Endothelial cell of umbilical vein (primary cell): ENCODE measurements at regions not wholly inside any gene's neighbourhood (a gene's known extent, or its start where the extent isn't known, plus 50 kb on each side); places are given as distances from the start of the nearest gene placed in this dataset.

Source experiments
- BruUV-seq: library from RNA; stranded (reverse); fragments of 400-500 nt; replicated peaks from 2 replicates; lab custom pipeline; 2021; lab: Mats Ljungman, UMichigan
- CTCF ChIA-PET: fragments of 300-600, 350-600 bp; sonication (Branson Sonifier 250); formaldehyde crosslinking; loops from one replicate; lab custom pipeline; 2021; ENCODE audit warnings: antibody characterized with exemption, inconsistent platforms; lab: Charles Lee
- POLR2A ChIA-PET: fragments of 300-600, 350-600 bp; sonication (Branson Sonifier 250); formaldehyde crosslinking; loops from one replicate; lab custom pipeline; 2021; ENCODE audit warnings: antibody characterized with exemption, inconsistent platforms; lab: Charles Lee
- DNase-seq: peaks from one replicate; pipeline ENCODE4 v3.0.0-alpha.2; 2011; ENCODE audit warnings: low read depth, low spot score
- FAIRE-seq: peaks from 2 replicates; lab custom pipeline; 2011; peaks lifted over from hg19 to GRCh38; lab: Jason Lieb, UNC
- H2AFZ ChIP-seq: 2 replicates; pipeline ENCODE4 v1.6.0; 2012; ENCODE audit warnings: low read depth, low read length, control low read depth, inconsistent platforms
- H3K27ac ChIP-seq: 2 replicates; pipeline ENCODE4 v1.5.1; 2011; ENCODE audit warnings: low read depth, mild to moderate bottlenecking, control low read depth, low read length, moderate library complexity; ENCODE audit not compliant: insufficient read depth
- H3K27me3 ChIP-seq, 2 experiments: 2 replicates each; pipeline versions ENCODE4 v1.6.0 to v1.6.1; 2011; ENCODE audit warnings: low read length in 2 of 2, mixed read lengths in 1 of 2; ENCODE audit not compliant: control insufficient read depth in 2 of 2, insufficient read depth in 2 of 2
- H3K36me3 ChIP-seq, 2 experiments: 2 replicates in 1 of 2; 3 replicates in 1 of 2; pipeline ENCODE4 v1.5.1; 2011; ENCODE audit warnings: low read length in 2 of 2, mild to moderate bottlenecking in 1 of 2, moderate library complexity in 1 of 2; ENCODE audit not compliant: control insufficient read depth in 2 of 2, insufficient read depth in 2 of 2; ENCODE audit errors: extremely low read depth in 1 of 2
- H3K4me1 ChIP-seq: 3 replicates; pipeline ENCODE4 v1.5.1; 2011; ENCODE audit warnings: mild to moderate bottlenecking, low read length; ENCODE audit not compliant: control insufficient read depth, insufficient read depth; ENCODE audit errors: extremely low read depth
- H3K4me2 ChIP-seq: 2 replicates; pipeline ENCODE4 v1.6.1; 2011; ENCODE audit warnings: low read length, control low read depth, mixed read lengths; ENCODE audit not compliant: insufficient read depth
- H3K4me3 ChIP-seq, 3 experiments: fragments of 200-600 bp in 1 of 3; sonication (generic), shearing (Covaris generic) in 1 of 3; replicated peaks in 1 of 3; 2 replicates each; pipeline ENCODE4 v1.5.1; 2011 to 2016; ENCODE audit warnings: control low read depth in 3 of 3, low read length in 3 of 3, mild to moderate bottlenecking in 2 of 3, inconsistent platforms in 1 of 3, low read depth in 1 of 3, moderate library complexity in 1 of 3; ENCODE audit not compliant: insufficient read depth in 1 of 3
- H3K79me2 ChIP-seq: 2 replicates; pipeline ENCODE4 v1.6.0; 2012; ENCODE audit warnings: low read length, inconsistent platforms; ENCODE audit not compliant: control insufficient read depth, insufficient read depth
- H3K9ac ChIP-seq: replicated peaks from 2 replicates; pipeline ENCODE3; 2011; ENCODE audit warnings: low read length, control low read depth; ENCODE audit not compliant: insufficient read depth; ENCODE audit errors: extremely low read depth
- H3K9me1 ChIP-seq: replicated peaks from 3 replicates; pipeline ENCODE4 v1.6.0; 2011; ENCODE audit warnings: mild to moderate bottlenecking, low read length; ENCODE audit not compliant: control insufficient read depth, insufficient read depth; ENCODE audit errors: extremely low read depth
- H3K9me3 ChIP-seq: replicated peaks from 2 replicates; pipeline ENCODE4 v1.5.1; 2012; ENCODE audit warnings: low read length, inconsistent platforms; ENCODE audit not compliant: control insufficient read depth, insufficient read depth
- H4K20me1 ChIP-seq: replicated peaks from 2 replicates; pipeline ENCODE3; 2011; ENCODE audit warnings: mild to moderate bottlenecking, low read length; ENCODE audit not compliant: control insufficient read depth, insufficient read depth; ENCODE audit errors: extremely low read depth
- CTCF ChIP-seq, 2 donors: IDR thresholded peaks; 1 replicate in 1 of 2; 2 replicates in 1 of 2; pipeline ENCODE4 v1.5.1; 2011; ENCODE audit warnings: low read length in 2 of 2, mild to moderate bottlenecking in 2 of 2, moderate library complexity in 2 of 2, control low read depth in 1 of 2, inconsistent platforms in 1 of 2, low read depth in 1 of 2; ENCODE audit not compliant: insufficient read depth in 1 of 2; ENCODE audit errors: extremely low read depth in 1 of 2
- EZH2 ChIP-seq: IDR thresholded peaks from 2 replicates; pipeline ENCODE4 v1.6.1; 2012; ENCODE audit warnings: borderline replicate concordance, low read depth, mild to moderate bottlenecking, moderate library complexity, low read length, inconsistent platforms; ENCODE audit not compliant: severe bottlenecking
- FOS ChIP-seq: IDR thresholded peaks from 2 replicates; pipeline ENCODE4 v1.6.1; 2011; ENCODE audit warnings: mild to moderate bottlenecking, low read length, moderate library complexity, borderline replicate concordance; ENCODE audit not compliant: insufficient read depth
- GATA2 ChIP-seq: IDR thresholded peaks from 2 replicates; pipeline ENCODE4 v1.7.0; 2011; ENCODE audit warnings: low read depth, mild to moderate bottlenecking, moderate library complexity, mixed read lengths, low read length; ENCODE audit not compliant: insufficient read length, insufficient read depth
- JUN ChIP-seq: IDR thresholded peaks from 2 replicates; pipeline ENCODE4 v1.6.1; 2011; ENCODE audit warnings: borderline replicate concordance, low read depth; ENCODE audit not compliant: insufficient read length, insufficient read depth
- MAX ChIP-seq: IDR thresholded peaks from 2 replicates; pipeline ENCODE4 v1.6.1; 2011; ENCODE audit not compliant: insufficient read depth, insufficient read length
- MYC ChIP-seq: IDR thresholded peaks from one replicate; pipeline ENCODE4 v1.6.1; 2011; ENCODE audit warnings: mild to moderate bottlenecking, low read depth, low read length
- POLR2A ChIP-seq: IDR thresholded peaks from 2 replicates; pipeline ENCODE4 v1.6.1; 2012; ENCODE audit warnings: low read depth, mild to moderate bottlenecking, control low read depth, low read length
- POLR2AphosphoS5 ChIP-seq: IDR thresholded peaks from 2 replicates; pipeline ENCODE4 v1.6.1; 2012; ENCODE audit warnings: low read depth, mild to moderate bottlenecking, control low read depth, low read length, moderate library complexity; ENCODE audit not compliant: insufficient read depth
- dilution Hi-C: fragments of 300-500 bp; cut with MboI; formaldehyde crosslinking; loops from one replicate; pipeline ENCODE4 v1.15.0; 2019; ENCODE audit warnings: low sequenced_read_pairs; ENCODE audit not compliant: extremely low pct_ligation_motif_present
- intact Hi-C: fragments of 100-400 bp; cut with micrococcal nuclease; formaldehyde crosslinking; loops from one replicate; pipeline ENCODE4 v1.10.0; 2022

- Histone ChIP-seq H3K27ac (no peak overlapping the region), H3K4me2 (no peak overlapping the region), H3K9me3 (peaks cover 10% of the 10 kb centered on the region), H3K36me3 (no peaks in the 10 kb centered on the region), H4K20me1 (no peaks in the 10 kb centered on the region), H3K9ac (no peak overlapping the region), H3K79me2 (no peaks in the 10 kb centered on the region), H3K4me3 (no peak overlapping the region), H3K9me1 (no peaks in the 10 kb centered on the region), H3K4me1 (no peaks in the 10 kb centered on the region), H3K27me3 (no peaks in the 10 kb centered on the region), H2AFZ (no peak overlapping the region)
- intact Hi-C loops: no loop called here
- CTCF ChIA-PET: no interaction called here
- TF ChIP-seq MYC (no peak), CTCF (IDR thresholded peaks at IDR 0.05; ENCODE audit: extremely low read depth in 1 of 2, insufficient read depth in 1 of 2, low read depth in 1 of 2, low read length in 2 of 2) (no peak), EZH2 (no peak), FOS (no peak), POLR2AphosphoS5 (no peak), MAX (no peak), JUN (no peak), POLR2A (no peak), GATA2 (no peak)
- DNase-seq: no peak
- FAIRE-seq: no peak
- BruUV-seq: no TSS peak
- POLR2A ChIA-PET: no interaction called here
- dilution Hi-C loops: no loop called here
Measured at GRCh38 chr19:30810726-30811125, 438.5 kb downstream of the ZNF536 start.
